HTR-8/SVneo (cell line): ENCODE measurements at regions not wholly inside any gene's neighbourhood (a gene's known extent, or its start where the extent isn't known, plus 50 kb on each side); places are given as distances from the start of the nearest gene placed in this dataset.

Experiments
- DNase-seq: peaks from one replicate; pipeline ENCODE4 v3.0.0; 2011; ENCODE audit warnings: low spot score, mixed read lengths; ENCODE audit not compliant: insufficient read length
- FAIRE-seq: peaks from 2 replicates; lab custom pipeline; 2011; peaks lifted over from hg19 to GRCh38; lab: Jason Lieb, UNC

- no peak for FAIRE-seq
- no peak for DNase-seq
Measured at GRCh38 chr12:92342574-92342973, 196.9 kb upstream of the BTG1 start.

GRCh38 chr12:92341065-92341668 is 195.5 kb upstream of the BTG1 start:
- no peak for DNase-seq
- FAIRE-seq = no peak

DNA sequence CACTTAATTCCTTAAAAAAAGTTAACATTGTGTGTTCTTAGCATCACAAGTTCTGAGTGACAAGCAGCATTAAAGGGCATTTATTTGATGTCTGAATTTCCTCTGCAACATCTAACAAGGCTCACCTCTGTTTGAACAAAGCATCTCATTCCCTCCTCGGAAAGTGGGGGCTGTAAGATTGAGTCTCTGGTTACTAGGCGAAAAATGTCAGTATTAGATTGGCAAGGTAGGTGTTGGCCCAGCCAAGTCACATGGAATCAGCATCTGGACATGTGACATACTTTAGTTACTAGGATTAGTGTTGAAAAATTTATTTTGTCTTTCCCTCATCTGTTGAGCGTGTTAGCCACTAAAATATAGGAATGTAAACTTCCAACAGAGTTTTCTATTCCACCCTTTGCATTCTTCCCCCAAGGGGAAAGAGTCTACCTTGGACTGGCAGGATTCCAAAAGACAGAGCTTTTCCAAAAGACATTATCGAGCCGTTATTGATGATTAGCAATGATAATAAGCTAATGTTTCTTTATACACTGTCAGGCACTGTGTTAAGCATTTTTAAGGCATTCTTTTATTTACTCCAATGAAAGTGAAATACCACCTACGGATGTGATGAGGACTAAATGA is 194.9 kb upstream of the BTG1 start:
- no peak for DNase-seq
- no peak for FAIRE-seq

DNA sequence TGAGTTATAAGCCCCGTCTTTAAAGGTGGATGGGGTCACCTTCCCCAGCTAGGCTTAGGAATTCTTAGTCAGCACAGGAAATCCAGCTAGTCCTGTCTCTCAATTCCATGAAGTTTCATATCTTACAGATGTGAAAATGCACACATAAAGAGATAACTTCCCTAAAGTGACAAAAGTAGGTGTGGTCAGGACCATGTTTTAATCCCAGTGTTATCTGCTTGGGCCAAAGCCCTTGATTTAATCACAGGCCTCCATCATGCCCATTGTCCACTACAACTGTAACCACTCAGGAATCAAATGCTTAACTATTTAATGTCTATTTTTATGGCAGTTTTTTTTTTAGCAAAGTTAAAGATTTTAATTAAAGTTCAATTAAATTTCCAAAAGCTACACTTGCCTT is 194.4 kb upstream of the BTG1 start:
- FAIRE-seq = no peak

DNA sequence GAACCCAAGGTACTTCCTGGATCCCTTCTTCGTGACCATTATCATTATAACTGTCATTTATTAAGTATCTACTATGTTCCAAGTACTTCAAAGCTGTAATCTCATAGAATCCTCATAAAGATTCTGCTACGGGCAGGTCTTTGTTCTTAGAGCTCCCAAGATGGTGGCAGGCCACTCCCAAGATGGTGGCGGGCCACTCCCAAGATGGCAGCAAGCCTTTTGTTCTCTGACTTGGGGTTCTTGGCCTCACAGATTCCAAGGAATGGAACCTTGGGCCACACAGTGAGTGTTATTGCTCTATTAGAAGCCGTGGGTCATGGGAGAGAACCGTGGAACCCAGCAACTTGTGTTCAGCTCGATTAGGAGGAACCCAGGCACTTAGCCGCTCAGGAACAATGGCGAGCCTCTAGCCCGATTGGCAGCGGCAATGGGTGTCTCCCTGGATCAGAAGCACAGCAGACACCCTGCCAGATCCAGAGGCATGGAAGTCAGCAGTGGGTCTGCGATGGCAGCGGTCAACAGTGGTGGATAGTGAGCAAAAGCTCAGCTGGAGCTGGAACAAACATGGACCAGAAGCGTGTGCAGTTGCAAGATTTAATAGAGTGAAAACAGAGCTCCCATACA is 193.7 kb upstream of the BTG1 start:
- FAIRE-seq (no peak), DNase-seq (no peak)

More for the DNA sequence above, 194.4 kb upstream of the BTG1 start:
- DNase-seq = no peak

DNA sequence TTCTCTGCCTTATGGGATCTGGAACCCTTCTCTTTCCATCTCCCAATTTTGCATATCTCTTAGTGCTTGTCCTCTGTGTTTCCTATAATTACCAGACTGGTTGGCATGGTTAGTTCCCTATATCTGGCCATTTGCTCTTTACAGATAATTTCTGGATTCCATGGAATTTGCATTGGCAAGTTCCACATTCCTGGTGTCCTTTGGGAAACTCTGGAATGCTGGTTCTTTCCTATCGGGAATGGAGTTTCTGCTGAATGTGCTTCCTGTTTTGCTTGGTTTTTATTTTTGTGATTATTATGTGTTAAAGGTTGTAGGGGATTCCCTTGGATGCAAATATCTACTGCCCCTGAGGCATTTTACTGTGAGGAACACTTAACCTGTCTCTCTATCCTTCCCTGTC is 193.0 kb upstream of the BTG1 start:
- no peak for DNase-seq
- FAIRE-seq = no peak

- no peak for FAIRE-seq
- no peak for DNase-seq
Measured at GRCh38 chr12:92338102-92338501, 192.5 kb upstream of the BTG1 start.

- DNase-seq (no peak), FAIRE-seq (no peak)
Measured at GRCh38 chr12:92337128-92337527, 191.5 kb upstream of the BTG1 start.

DNA sequence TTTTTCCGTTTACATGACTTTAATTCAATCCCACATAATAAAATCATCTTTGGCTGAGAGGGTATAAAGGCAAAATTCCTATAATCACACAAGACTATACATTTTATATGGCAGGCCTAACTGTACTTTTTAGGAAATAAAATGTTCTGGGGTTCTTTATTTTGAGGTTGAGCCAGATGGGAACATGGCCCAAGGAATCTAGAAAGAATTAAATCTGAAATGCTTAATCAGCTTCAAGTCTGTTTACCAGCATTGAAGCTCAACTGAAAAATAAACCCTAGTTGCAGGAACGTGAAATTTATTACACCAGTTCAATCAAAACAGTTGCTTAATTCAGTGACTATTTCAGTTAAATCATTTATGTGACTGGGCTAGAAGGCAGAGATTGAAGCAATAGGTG is 191.0 kb upstream of the BTG1 start:
- FAIRE-seq (no peak), DNase-seq (no peak)

DNA sequence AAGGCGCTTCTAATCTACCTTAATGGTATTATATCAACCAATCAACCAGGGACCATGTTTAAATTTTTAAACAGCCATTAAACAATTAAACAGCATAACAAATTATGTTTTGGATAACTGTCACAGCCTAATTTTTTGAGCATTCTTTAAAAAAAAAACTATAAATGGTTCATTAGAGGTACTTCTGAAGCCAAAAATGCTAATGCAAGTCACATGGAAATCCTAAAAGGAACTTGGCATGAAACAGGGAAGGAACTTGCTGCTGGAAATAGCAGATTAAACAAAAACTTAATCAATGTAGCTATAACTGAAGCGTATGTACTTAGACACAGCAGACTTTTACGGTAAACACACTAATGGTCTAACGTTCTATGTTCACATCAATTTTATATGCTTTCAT is 190.2 kb upstream of the BTG1 start:
- DNase-seq (no peak), FAIRE-seq (no peak)

DNA sequence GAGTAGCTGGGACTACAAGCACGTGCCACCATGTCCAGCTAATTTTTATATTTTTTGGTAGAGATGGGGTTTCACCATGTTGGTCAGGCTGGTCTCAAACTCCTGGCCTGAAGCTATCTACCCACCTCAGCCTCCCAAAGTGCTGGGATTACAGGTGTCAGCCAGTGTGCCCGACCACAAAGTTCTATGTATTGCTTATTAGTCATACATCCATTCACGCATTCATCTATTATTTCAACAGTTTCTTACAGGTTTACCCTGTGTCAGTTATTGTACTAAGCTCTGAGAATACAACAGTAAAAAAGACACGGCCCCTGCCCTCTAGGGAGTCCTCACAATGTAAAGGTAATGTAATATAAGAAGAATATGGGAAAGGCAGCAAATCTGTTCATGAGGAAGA is 188.9 kb upstream of the BTG1 start:
- FAIRE-seq = no peak
- DNase-seq = no peak

DNA sequence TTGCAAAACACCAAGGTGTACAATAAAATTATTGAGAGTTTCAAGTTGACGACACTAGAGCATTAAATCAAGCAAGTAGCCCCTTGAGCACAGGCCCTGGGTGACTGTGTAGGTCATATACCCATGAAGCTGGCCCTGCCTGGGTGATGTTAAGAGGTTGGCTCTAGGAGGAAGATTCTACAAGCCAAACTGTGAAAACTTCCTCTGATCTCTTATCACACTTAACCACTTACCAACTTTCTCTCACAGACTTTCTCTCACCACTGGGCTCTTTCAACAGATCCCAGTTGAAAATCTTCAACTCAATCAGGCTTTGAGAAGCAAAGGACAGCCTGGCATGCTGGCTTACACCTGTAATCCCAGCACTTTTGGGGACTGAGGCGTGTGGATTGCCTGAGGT is 186.9 kb upstream of the BTG1 start:
- no peak for DNase-seq
- FAIRE-seq = no peak

DNA sequence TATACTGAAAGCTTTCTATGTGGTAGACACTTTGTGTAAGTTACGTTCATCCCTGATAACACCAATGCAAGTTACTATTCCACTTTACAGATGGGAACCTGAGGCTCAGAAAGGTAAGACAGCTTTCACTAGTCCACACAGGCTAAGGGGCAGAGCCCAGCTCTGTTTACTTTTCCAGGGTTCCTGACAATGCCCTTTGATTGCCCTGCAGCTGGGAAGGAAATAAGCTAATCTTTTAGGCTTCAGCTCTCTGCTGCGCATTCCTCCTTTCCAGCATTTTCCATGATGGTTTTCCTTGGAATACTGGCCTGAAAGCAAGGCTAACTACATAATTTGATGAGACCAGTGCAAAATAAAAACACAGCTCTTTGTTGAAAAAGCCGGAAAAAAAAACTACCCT is 185.7 kb upstream of the BTG1 start:
- FAIRE-seq (no peak), DNase-seq (no peak)

GRCh38 chr12:92330654-92331053 is 185.0 kb upstream of the BTG1 start:
- DNase-seq (no peak), FAIRE-seq (no peak)

- DNase-seq (no peak), FAIRE-seq (no peak)
Measured at GRCh38 chr12:92326877-92327276, 181.2 kb upstream of the BTG1 start.

DNA sequence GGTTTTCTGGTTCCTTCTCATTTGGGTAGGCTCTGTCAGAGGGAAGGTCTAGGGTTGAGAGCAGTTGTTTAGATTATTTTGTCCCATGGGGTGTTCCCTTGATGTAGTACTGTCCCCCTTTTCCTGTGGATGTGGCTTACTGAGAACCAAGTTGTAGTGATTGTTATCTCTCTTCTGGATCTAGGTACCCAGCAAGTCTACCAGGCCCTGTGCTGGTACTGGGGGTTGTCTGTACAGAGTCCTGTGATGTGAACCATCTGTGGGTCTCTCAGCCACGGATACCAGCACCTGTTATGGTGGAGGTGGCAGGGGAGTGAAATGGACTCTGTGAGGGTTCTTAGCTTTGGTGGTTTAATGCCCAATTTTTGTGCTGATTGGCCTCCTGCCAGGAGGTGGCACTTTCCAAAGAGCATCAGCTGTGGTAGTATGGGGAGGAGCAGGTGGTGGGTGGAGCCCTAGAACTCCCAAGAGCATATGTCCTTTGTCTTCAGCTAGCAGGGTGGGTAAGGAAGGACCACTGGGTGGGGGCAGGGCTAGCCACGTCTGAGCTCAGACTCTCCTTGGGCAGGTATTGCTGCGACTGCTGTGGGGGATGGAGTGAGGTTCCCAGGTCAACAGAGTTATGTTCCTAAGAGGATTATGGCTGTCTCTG is 179.3 kb upstream of the BTG1 start:
- no peak for DNase-seq
- FAIRE-seq = no peak

- FAIRE-seq (no peak), DNase-seq (no peak)
Measured at GRCh38 chr12:92312463-92312964, 166.9 kb upstream of the BTG1 start.

DNA sequence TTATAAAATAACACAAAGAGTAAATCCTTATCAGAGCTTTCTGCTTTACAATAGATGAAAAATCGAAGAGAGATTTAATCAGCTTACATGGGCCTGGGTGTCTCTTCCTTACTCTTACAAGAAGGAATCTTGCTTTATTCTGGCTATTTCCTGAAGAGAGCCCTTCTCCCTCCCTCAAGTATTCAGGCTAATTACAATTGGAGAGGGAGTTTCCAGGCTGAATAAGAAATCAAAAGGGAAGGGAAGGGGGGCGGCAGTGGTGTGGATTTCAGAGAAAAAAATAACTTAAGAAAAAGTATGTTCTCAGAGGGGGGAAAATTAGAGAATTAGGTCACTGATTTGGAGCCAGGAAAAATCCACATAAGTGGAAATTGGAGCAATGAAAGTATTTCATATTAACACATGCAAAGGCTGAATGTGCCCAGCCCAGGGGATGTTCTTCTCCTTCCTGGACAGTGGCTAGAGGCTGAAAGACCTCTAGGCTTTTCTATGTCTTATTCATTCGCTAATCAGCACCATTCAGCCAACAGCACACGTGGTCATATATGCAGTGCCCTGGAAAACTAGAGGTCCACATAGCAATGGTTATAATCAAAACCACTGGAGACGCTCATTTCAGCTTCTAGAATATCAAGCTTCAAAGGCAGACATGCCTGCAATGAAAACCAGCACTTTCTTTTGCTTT is 158.9 kb upstream of the BTG1 start:
- DNase-seq (no peak), FAIRE-seq (no peak)

DNA sequence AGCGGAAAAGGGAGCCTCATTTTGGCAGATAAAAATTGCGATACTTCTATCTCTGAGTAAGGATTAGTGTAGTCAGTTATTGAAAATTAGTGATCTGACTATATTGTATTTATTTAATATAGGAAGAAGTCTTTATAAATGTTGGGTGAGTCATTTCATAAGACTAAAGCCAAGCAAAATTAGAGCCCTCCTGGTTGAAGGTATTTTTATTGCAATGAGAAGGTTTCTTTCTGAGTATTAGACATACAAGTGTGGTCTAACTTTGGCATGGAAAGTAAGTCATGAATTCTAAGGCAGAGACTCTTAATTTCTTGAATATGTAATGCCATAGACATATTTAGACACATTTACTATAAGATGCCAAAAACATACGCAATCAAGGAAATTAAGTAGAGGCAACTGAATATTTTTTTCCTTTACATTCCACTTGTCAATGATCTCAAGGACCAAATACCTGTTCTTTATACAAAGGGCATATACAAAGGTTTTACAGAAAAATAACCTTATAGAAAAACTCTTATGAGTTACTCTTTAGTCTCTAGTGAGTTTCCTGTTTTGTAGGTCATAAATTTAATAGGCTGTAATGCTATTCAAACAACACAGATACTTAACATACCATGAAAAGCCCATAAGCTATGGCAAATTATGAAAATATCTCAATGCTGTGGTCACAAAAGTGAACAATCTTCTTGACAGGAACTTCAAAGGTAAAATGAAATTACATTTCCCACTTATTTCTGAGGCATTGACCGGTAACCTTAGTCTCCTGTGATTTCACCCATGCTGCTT is 156.6 kb upstream of the BTG1 start:
- FAIRE-seq (no peak), DNase-seq (no peak)

DNA sequence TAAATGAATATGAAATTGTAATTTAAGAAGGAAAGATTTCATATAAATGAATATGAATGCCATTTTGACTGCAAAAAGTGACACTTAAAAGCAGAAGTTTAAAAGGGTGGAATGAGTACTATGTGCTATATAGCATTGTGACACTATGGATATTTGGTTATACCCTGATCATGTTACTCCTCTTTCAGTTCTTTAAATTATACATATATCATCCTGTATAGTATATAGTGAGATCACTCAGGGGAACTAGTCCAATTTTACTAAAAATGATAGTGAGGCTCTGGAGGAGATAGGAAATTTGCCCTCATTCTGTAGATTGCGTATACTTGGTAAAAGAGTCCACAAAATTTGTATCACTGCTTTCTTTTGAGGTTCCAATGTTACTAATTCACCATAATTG is 155.7 kb upstream of the BTG1 start:
- FAIRE-seq (no peak), DNase-seq (no peak)
